Thymus (tissue), 11 donors: ENCODE measurements at regions not wholly inside any gene's neighbourhood (a gene's known extent, or its start where the extent isn't known, plus 50 kb on each side); places are given as distances from the start of the nearest gene placed in this dataset.

Source experiments
- DNase-seq, 9 donors: peaks; one replicate each; pipeline ENCODE4 v3.0.0-alpha.2; 2013; ENCODE audit warnings: low spot score in 9 of 9, low read depth in 6 of 9, missing footprints in 1 of 9
- H3K27ac ChIP-seq, 2 donors: one replicate each; pipeline ENCODE4 v1.5.1; 2013; ENCODE audit warnings: control low read depth in 1 of 2, low read depth in 1 of 2, low read length in 1 of 2, mild to moderate bottlenecking in 1 of 2, moderate library complexity in 1 of 2
- H3K27me3 ChIP-seq, 2 donors: one replicate each; pipeline ENCODE4 v1.5.1; 2013; ENCODE audit warnings: low read length in 1 of 2; ENCODE audit not compliant: control insufficient read depth in 2 of 2, insufficient read depth in 1 of 2
- H3K36me3 ChIP-seq, 2 donors: one replicate each; pipeline ENCODE4 v1.5.1; 2013; ENCODE audit warnings: low read length in 1 of 2, mild to moderate bottlenecking in 1 of 2, moderate library complexity in 1 of 2; ENCODE audit not compliant: control insufficient read depth in 2 of 2, insufficient read depth in 2 of 2
- H3K4me1 ChIP-seq, 2 donors: one replicate each; pipeline ENCODE4 v1.5.1; 2013; ENCODE audit warnings: low read length in 2 of 2; ENCODE audit not compliant: control insufficient read depth in 2 of 2, insufficient read depth in 2 of 2
- H3K4me3 ChIP-seq, 2 donors: one replicate each; pipeline ENCODE4 v1.5.1; 2013; ENCODE audit warnings: low read length in 2 of 2, control low read depth in 1 of 2, mild to moderate bottlenecking in 1 of 2
- H3K9me3 ChIP-seq, 2 donors: one replicate each; pipeline ENCODE4 v1.5.1; 2013; ENCODE audit warnings: low read length in 1 of 2, mild to moderate bottlenecking in 1 of 2; ENCODE audit not compliant: control insufficient read depth in 2 of 2, insufficient read depth in 1 of 2
- WGBS: extraction: QIAGEN DNeasy Blood & Tissue Kit; methylation state at CpG from one replicate; pipeline ENCODE4 v1.1.7; 2013; 5-methylcytosine and 5-hydroxymethylcytosine counted together
- donor health status: healthy.

DNA sequence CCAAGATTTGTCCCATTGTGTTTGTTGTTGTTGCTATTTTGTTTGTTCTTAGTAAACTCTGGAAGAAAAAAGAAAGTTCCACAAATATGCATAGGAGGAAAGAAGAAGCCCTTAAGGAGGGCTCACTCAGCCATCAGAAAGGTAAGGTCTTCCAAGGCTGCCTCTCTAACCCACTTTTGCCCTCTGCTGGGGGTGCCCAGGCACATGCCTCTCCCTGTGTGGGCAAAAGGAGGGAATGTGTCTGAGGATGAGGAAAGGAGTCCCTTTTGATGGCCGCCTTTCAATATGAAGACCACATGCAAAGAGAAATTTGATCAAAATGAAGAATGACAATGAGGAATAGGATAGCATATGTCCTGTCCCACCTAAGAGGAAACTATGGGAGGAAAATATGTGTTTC, 248.2 kb upstream of the POU3F2 start:
- H3K4me3 ChIP-seq = no peak overlapping the region
- no peak overlapping the region for H3K27ac ChIP-seq
- WGBS = 95% methylated on average over 1 of the region's 1 CpG
- H3K9me3 ChIP-seq = no peaks in the 10 kb centered on the region
- no peaks in the 10 kb centered on the region for H3K4me1 ChIP-seq
- DNase-seq = no peak
- no peaks in the 10 kb centered on the region for H3K27me3 ChIP-seq
- no peaks in the 10 kb centered on the region for H3K36me3 ChIP-seq

DNA sequence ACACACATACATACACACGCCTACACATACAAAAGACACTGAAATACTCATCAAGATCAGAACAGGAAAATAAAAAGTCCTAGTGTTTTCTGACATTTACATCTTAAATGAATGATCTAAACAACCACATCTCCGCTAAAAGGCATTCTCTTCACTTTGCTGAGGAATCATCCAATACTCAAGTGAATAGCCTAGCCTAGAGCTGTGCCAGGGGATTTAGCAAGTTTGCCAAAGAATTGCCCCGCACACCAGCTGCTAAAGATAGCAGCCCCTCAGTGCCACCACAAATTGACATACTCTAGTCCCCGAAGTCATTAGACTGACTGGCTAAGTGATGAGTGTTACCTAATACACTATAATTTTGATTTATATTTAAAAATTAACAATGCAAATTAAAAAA, 246.8 kb upstream of the POU3F2 start:
- WGBS = 90% methylated on average over 4 of the region's 4 CpGs
- H3K4me3 ChIP-seq = no peak overlapping the region
- no peaks in the 10 kb centered on the region for H3K36me3 ChIP-seq
- no peaks in the 10 kb centered on the region for H3K27me3 ChIP-seq
- H3K4me1 ChIP-seq = no peaks in the 10 kb centered on the region
- H3K9me3 ChIP-seq = no peaks in the 10 kb centered on the region
- no peak overlapping the region for H3K27ac ChIP-seq
- DNase-seq = no peak

DNA sequence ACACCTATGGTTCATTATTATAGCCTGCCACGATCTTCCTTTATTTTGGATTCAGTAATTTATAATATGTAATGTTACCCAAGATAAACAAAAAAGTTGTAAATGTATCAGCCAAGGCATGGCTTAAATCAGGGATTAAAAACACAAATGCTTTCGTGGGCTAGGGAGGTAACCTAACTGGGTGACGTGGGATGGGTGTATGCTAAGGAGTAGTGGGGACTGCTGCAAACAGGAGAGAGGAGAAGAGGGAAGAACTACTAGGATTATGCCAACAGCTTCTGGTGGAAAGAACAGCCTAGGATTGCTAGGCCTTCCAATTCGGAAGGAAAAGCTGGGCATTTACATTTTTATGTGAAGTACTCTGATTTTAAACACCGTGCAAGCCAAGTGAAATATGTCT, 244.8 kb upstream of the POU3F2 start:
- H3K27ac ChIP-seq = no peak overlapping the region
- H3K4me3 ChIP-seq = no peak overlapping the region
- H3K27me3 ChIP-seq = no peaks in the 10 kb centered on the region
- H3K4me1 ChIP-seq = no peaks in the 10 kb centered on the region
- H3K9me3 ChIP-seq = no peaks in the 10 kb centered on the region
- H3K36me3 ChIP-seq = no peaks in the 10 kb centered on the region
- no peak for DNase-seq
- WGBS = 90% methylated on average over 5 of the region's 5 CpGs

DNA sequence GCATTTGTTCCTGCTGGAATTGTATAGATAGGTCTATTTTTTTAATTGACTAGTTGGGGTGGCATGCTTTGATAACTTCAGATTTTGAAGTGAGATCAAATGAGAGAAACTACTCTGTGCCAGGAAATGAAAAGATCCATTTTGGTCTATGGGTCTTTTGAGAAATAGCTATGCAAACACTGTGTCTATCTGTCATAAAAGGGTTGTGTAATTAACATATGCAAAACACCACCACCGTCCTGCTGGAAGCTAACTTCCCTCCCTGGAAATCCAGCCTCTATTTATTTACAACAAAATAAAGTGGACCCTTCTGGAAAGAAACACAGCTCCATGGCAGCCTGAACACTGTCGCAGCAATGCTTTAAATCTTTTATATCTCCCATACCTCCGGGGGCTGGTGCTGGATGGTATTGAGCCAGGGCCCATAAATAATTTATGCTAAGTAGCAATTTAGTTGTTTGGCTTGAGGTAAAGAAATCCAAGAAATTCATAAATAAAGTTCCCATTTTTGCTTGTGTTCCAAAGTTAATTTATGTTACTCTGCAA, 244.2 kb upstream of the POU3F2 start:
- H3K4me3 ChIP-seq = no peak overlapping the region
- no peaks in the 10 kb centered on the region for H3K27me3 ChIP-seq
- H3K27ac ChIP-seq = no peak overlapping the region
- H3K4me1 ChIP-seq = no peaks in the 10 kb centered on the region
- 78% methylated on average over 3 of the region's 3 CpGs for WGBS
- no peaks in the 10 kb centered on the region for H3K36me3 ChIP-seq
- no peaks in the 10 kb centered on the region for H3K9me3 ChIP-seq
- DNase-seq = no peak

DNA sequence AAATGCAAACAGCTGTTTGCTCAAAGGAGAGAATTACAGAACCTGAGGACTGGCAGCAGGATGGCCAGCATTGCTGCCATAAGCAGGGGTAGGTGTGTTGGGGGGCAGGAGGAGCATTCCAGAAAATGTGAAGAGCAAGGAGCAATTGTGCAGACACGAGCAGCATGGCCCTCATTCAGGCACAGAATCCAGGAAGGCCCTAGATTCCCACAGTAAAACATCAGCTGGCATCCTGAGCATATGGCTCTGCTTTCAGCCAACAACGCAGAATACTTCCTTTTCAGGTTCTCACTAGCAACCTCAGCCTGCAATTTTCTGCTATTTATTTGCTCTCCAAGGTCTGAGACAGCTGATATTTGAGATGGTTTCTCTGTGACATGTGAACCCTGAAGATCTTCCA, 243.4 kb upstream of the POU3F2 start:
- WGBS = 20% methylated on average over 2 of the region's 2 CpGs
- Histone ChIP-seq H3K4me3 (no peak overlapping the region), H3K4me1 (no peaks in the 10 kb centered on the region), H3K27ac (no peak overlapping the region), H3K9me3 (no peaks in the 10 kb centered on the region), H3K36me3 (no peaks in the 10 kb centered on the region), H3K27me3 (no peaks in the 10 kb centered on the region)
- no peak for DNase-seq

DNA sequence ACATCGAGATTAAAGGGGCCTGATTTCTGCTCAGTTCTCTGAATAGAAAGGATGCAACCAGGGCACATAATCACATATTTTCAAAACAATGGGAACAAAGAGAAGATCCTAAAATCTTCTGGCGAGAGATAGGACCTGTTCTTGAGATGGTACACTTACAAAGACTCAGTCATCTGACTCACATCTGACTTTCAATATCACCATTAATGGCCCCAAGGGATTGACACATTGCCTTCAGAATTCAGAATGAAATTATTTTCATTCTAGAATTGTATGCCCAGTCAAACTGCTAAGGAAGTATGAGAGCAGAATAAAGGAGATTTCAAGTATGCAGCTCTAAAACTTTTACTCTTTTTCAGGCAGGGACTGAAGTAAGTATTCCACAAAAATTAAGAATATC, 240.7 kb upstream of the POU3F2 start:
- Histone ChIP-seq H3K36me3 (no peaks in the 10 kb centered on the region), H3K9me3 (no peaks in the 10 kb centered on the region), H3K4me3 (no peak overlapping the region), H3K4me1 (no peaks in the 10 kb centered on the region), H3K27me3 (no peaks in the 10 kb centered on the region), H3K27ac (no peak overlapping the region)
- 91% methylated on average over 2 of the region's 2 CpGs for WGBS
- DNase-seq = no peak

DNA sequence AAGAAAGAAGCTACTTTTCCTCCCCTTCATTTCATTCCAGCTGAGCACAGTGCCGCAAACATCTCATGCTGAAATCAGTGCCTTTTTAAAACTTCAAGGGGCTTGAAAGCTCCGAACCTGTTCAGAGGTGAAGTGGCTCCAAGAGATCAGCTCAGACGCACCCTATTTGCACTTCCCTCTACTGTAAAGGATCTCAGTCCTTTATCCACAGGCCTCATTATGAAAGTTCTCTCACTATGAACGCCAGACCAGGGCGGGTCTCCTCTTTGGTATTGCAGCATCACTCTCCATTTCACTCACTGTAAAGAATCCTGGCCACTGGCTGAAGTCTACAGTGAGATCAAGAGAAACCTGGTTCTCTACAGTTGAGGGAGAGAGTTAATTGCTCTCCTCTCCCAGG, 232.7 kb upstream of the POU3F2 start:
- no peaks in the 10 kb centered on the region for H3K27me3 ChIP-seq
- 82% methylated on average over 5 of the region's 5 CpGs for WGBS
- H3K27ac ChIP-seq = no peak overlapping the region
- no peaks in the 10 kb centered on the region for H3K36me3 ChIP-seq
- no peaks in the 10 kb centered on the region for H3K9me3 ChIP-seq
- H3K4me3 ChIP-seq = no peak overlapping the region
- no peaks in the 10 kb centered on the region for H3K4me1 ChIP-seq
- DNase-seq = no peak

DNA sequence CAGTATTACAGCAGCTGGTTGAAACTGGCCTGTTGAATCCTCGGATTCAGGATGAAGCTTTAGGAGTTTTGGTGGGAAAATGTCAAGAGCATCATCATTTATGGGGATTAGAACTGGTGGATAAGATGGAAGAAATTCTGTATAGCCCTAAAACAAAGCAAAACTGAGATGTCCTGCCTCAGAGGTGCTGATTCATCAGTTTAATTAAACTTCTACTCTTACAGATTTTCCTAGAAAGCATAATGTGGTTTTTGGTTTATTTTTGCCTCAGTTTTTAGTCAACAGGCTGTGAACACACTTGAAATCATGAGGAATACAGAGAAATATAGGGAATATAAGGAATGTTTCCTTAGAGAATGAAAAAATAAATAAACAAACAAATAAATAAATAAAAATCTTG, 228.7 kb upstream of the POU3F2 start:
- WGBS = 75% methylated on average over 1 of the region's 1 CpG

DNA sequence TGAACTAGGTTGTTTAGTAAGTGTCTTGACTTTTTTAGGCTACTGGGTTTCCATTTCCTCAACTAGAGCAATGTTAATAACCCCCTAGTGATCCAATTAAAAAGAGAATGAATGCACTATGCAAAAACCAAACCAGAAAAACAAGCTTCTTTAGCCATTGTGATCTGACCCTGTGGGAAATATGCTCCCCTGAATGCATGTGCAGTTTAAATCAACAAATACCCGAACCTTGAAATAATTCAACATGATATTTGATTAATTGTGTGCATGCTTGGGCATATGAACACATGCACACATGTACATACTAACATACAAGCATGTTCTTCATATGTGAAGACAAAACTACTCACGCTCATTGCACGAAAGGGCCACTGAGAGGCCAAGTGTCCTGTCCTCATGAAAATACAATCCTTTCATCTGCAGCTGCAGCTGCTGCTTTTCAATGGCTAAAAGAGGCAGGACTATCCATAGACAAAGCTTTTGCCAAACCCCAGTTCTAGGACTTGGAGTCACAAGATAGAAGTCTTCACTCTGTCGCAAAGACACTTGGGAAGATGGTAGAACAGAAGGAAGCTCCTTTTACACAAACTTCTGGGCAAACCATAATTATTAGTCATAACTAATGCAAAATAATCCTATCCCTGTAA, 207.1 kb upstream of the POU3F2 start:
- Histone ChIP-seq H3K4me1 (no peaks in the 10 kb centered on the region), H3K36me3 (no peaks in the 10 kb centered on the region), H3K27me3 (no peaks in the 10 kb centered on the region), H3K4me3 (no peak overlapping the region), H3K9me3 (no peaks in the 10 kb centered on the region), H3K27ac (no peak overlapping the region)
- no peak for DNase-seq
- 61% methylated on average over 4 of the region's 4 CpGs for WGBS

More for the DNA sequence above, 228.7 kb upstream of the POU3F2 start:
- Histone ChIP-seq H3K27ac (no peak overlapping the region), H3K4me3 (no peak overlapping the region), H3K9me3 (no peaks in the 10 kb centered on the region), H3K27me3 (no peaks in the 10 kb centered on the region), H3K36me3 (no peaks in the 10 kb centered on the region), H3K4me1 (no peaks in the 10 kb centered on the region)
- no peak for DNase-seq
